Nephron (organoid): ENCODE measurements at regions not wholly inside any gene's neighbourhood (a gene's known extent, or its start where the extent isn't known, plus 50 kb on each side); places are given as distances from the start of the nearest gene placed in this dataset.

Experiments used
- H3K27ac Mint-ChIP-seq, 3 experiments: 2 replicates each; pipeline ENCODE4 v1.8.0; 2020; ENCODE audit warnings: mixed read lengths in 3 of 3, mild to moderate bottlenecking in 2 of 3, moderate library complexity in 1 of 3
- H3K27me3 Mint-ChIP-seq: 2 replicates; pipeline ENCODE4 v1.8.0; 2021; ENCODE audit warnings: low read depth, mild to moderate bottlenecking, moderate library complexity, mixed read lengths
- H3K36me3 Mint-ChIP-seq: 2 replicates; pipeline ENCODE4 v1.8.0; 2020; ENCODE audit warnings: low read depth, mixed read lengths
- H3K4me1 Mint-ChIP-seq: 2 replicates; pipeline ENCODE4 v1.8.0; 2020; ENCODE audit warnings: mixed read lengths
- H3K4me3 Mint-ChIP-seq, 3 experiments: 2 replicates each; pipeline ENCODE4 v1.8.0; 2020; ENCODE audit warnings: mild to moderate bottlenecking in 3 of 3, mixed read lengths in 3 of 3, moderate library complexity in 2 of 3
- H3K9me3 Mint-ChIP-seq: 2 replicates; pipeline ENCODE4 v1.8.0; 2020; ENCODE audit warnings: mixed read lengths
- TF ChIP-seq, protein P1 (sequence below), 3 experiments: fragments of 200-600 bp; sonication (generic); IDR thresholded peaks; one replicate each; pipeline ENCODE4 v1.5.0; 2021; ENCODE audit warnings: antibody characterized with exemption in 3 of 3; ENCODE audit not compliant: unreplicated experiment in 3 of 3

GRCh38 chr3:181630853-181631252, 80.9 kb upstream of the SOX2 start:
- Mint-ChIP-seq H3K36me3 (no peaks in the 10 kb centered on the region), H3K27ac (no peak overlapping the region), H3K4me3 (no peak overlapping the region), H3K9me3 (no peaks in the 10 kb centered on the region), H3K27me3 (peaks cover 7% of the 10 kb centered on the region), H3K4me1 (peaks cover 7% of the 10 kb centered on the region)
- TF ChIP-seq, protein P1, sequence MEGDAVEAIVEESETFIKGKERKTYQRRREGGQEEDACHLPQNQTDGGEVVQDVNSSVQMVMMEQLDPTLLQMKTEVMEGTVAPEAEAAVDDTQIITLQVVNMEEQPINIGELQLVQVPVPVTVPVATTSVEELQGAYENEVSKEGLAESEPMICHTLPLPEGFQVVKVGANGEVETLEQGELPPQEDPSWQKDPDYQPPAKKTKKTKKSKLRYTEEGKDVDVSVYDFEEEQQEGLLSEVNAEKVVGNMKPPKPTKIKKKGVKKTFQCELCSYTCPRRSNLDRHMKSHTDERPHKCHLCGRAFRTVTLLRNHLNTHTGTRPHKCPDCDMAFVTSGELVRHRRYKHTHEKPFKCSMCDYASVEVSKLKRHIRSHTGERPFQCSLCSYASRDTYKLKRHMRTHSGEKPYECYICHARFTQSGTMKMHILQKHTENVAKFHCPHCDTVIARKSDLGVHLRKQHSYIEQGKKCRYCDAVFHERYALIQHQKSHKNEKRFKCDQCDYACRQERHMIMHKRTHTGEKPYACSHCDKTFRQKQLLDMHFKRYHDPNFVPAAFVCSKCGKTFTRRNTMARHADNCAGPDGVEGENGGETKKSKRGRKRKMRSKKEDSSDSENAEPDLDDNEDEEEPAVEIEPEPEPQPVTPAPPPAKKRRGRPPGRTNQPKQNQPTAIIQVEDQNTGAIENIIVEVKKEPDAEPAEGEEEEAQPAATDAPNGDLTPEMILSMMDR (IDR thresholded peaks at IDR 0.05; ENCODE audit: unreplicated experiment in 3 of 3), result no peak

DNA sequence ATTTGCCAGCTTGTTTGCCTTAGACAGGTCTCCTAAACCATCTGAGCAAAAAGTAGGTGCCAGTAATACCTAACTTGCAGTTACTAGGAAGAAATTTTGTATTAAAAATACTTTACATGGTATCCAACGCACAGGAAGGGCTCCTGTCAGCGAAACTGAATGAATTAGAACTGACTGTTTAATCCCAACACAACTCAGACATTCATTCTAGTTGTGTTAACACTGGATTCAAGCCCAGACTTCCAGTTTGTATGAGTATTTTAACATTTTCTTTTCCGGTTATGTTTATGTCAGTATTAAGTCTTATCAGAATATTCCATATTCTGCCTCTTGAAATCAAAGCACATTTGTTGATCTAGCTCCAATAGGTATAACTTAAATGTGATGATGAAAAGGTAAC, 82.0 kb upstream of the SOX2 start:
- Mint-ChIP-seq H3K36me3 (no peaks in the 10 kb centered on the region), H3K27ac (no peak overlapping the region), H3K27me3 (peaks cover 12% of the 10 kb centered on the region), H3K4me3 (no peak overlapping the region), H3K9me3 (no peaks in the 10 kb centered on the region), H3K4me1 (peaks cover 7% of the 10 kb centered on the region)
- TF ChIP-seq, protein P1 (IDR thresholded peaks at IDR 0.05; ENCODE audit: unreplicated experiment in 3 of 3), result no peak

DNA sequence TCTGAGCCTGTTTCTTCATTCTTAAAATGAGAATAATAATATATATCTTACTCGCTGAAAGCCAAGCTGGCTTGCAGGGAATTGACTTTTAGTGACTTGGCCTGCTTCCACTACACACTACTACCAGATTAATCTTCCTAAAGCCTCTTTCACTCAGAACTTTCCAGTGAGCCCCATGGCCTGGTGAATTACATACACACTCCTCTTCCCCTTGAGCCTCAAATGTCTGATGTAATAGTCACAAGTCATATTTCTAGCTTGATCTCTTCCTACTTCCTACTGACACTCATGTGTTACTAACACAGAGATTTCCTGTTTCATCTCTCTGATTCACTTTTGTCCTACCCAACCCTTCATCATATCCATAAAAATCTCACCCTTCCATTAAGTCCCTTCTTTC, 82.7 kb upstream of the SOX2 start:
- Mint-ChIP-seq H3K27ac (peak overlapping the region in 1 of 3 experiments; percentile 0), H3K36me3 (no peaks in the 10 kb centered on the region), H3K27me3 (peaks cover 19% of the 10 kb centered on the region), H3K4me3 (no peak overlapping the region), H3K4me1 (peaks cover 7% of the 10 kb centered on the region), H3K9me3 (no peaks in the 10 kb centered on the region)
- TF ChIP-seq, protein P1 (IDR thresholded peaks at IDR 0.05; ENCODE audit: unreplicated experiment in 3 of 3), result no peak

DNA sequence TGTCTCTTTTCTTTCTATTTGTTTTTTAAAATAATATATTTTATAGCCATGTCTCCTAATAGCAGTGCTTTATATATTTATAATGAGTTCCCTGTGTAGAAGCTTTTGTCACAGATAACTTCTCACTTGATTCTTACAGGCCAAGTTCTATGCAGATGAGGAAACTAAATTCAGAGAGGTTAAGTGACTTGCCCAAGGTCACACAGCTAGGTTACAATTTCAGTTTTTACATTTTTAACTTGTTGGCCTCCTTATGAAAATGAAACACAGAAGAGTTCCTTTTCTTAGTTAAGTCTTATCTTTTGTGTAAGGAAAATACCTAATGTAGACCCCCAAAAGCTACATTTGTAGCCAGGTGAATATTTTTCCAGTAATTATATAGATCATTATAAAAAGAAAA, 83.3 kb upstream of the SOX2 start:
- Mint-ChIP-seq H3K4me3 (no peak overlapping the region), H3K4me1 (peaks cover 7% of the 10 kb centered on the region), H3K36me3 (no peaks in the 10 kb centered on the region), H3K27me3 (peaks cover 20% of the 10 kb centered on the region), H3K27ac (no peak overlapping the region), H3K9me3 (no peaks in the 10 kb centered on the region)
- TF ChIP-seq, protein P1 (IDR thresholded peaks at IDR 0.05; ENCODE audit: unreplicated experiment in 3 of 3), result no peak

- no peaks in the 10 kb centered on the region for H3K9me3 Mint-ChIP-seq
- H3K27ac Mint-ChIP-seq, result no peak overlapping the region
- peaks cover 7% of the 10 kb centered on the region for H3K4me1 Mint-ChIP-seq
- H3K36me3 Mint-ChIP-seq, result no peaks in the 10 kb centered on the region
- no peak overlapping the region for H3K4me3 Mint-ChIP-seq
- TF ChIP-seq, protein P1 (IDR thresholded peaks at IDR 0.05; ENCODE audit: unreplicated experiment in 3 of 3), result no peak
- peaks cover 20% of the 10 kb centered on the region for H3K27me3 Mint-ChIP-seq
These were observed 85.7 kb upstream of the SOX2 start for GRCh38 chr3:181626036-181626435.

DNA sequence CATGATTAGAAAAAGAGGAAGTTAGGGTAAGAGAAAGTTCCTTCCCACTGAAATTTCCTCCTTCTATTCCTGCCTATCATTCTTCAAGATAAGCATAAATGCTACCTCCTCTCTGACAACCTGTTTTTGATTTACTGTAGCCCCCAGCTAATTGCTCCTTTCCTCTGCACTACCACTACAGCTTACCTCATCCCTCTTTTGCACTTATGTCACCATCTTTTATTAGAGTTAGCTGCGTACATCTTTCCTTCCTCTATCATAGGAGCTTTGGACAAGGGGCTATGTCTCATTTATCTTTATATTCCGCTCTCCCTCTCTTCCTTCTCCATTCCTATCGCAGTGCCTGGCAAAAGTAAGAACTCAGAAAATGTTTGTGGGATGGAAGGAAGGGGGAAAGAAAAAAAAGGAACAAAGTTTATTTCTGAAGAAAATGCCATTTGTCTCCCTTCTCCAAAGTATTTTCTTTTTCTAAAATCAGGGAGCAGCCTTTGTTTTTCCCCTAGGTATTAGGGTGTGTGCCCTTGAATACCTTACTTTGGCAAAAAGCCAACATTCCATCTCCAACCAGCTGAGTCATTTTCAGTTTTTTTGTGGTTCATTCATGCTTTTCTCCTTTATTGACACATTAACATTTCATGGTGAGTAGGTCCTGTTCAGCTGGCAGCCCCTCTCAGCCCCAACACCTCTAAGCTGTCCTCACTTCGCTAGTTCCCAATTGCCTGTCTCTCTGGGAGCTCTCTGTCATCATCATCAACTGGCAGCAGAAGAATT, 87.6 kb upstream of the SOX2 start:
- no peaks in the 10 kb centered on the region for H3K36me3 Mint-ChIP-seq
- H3K9me3 Mint-ChIP-seq, result no peaks in the 10 kb centered on the region
- H3K4me1 Mint-ChIP-seq, result peaks cover 3% of the 10 kb centered on the region
- TF ChIP-seq, protein P1 (IDR thresholded peaks at IDR 0.05; ENCODE audit: unreplicated experiment in 3 of 3), result no peak
- H3K4me3 Mint-ChIP-seq, result no peak overlapping the region
- no peak overlapping the region for H3K27ac Mint-ChIP-seq
- peaks cover 17% of the 10 kb centered on the region for H3K27me3 Mint-ChIP-seq
